Erythroblast (primary cell): ENCODE measurements at regions not wholly inside any gene's neighbourhood (a gene's known extent, or its start where the extent isn't known, plus 50 kb on each side); places are given as distances from the start of the nearest gene placed in this dataset.

Source experiments
- DNase-seq, 2 experiments: peaks; one replicate each; lab custom pipeline; 2025; lab: John Stamatoyannopoulos, UW
- GATA1 ChIP-seq: IDR thresholded peaks from 2 replicates; pipeline ENCODE4 v1.6.1; 2011; ENCODE audit warnings: low read depth, mild to moderate bottlenecking, control low read depth, low read length, moderate library complexity
- POLR2A ChIP-seq: IDR thresholded peaks from 2 replicates; pipeline ENCODE4 v1.6.1; 2011; ENCODE audit warnings: mild to moderate bottlenecking, low read length

DNA sequence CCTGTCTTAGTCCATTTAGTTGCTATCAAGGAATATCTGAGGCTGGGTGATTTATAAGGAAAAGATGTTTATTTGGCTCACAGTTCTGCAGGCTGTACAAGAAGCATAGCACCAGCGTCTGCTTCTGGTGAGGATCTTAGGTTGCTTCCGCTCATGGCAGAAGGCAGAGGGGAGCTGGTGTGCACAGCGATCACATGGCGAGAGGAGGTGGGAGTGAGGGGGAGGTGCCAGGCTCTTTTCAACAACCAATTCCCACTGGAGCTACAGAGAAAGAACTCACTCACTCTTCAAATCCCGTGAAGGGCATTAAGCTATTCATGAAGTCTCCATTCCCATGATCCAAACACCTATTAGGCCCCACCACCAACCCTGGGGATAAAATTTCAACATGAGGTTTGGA lies 371.6 kb downstream of the SH2D4B start:
- no peak for DNase-seq
- no peak for TF ChIP-seq POLR2A

DNA sequence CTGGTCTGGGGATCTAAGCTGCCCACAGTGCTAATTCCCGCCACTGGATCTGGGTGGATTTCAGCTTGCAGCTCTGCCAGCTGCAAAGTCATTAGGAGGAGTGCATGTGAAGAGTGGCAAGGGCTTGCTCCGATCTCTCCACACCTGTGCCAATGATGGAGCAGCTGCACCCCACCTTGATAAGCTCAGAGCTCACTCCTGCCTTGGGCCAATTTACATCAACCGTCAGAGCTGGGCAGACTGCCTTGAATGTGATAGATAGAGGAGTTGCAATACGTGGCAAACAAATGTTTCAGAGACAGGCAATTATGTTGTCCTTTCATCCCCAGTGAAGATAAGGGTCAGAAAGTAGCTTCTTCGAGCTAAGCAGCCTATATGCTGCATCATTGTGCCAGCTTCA lies 379.9 kb downstream of the SH2D4B start:
- no peak for DNase-seq
- TF ChIP-seq POLR2A = no peak
- TF ChIP-seq GATA1 = no peak

DNA sequence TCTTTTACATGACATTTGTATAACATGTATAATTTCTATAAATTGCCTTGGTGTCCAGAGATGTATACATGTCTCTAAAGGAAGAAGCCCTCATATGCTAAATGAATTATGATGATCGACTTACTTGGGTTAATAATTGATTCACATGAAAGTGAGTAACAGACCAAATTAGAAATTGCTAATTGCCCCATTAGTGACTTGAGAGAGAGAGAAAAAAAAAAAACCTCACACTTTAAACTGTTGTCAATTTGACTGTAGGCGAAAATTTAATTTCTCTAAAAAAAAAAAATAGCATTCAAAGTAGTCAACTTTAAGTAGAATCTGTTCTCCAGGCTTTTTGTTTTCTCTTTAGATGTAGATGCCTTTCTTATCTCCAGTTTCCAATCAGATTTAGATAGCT lies 383.3 kb downstream of the SH2D4B start:
- no peak for DNase-seq
- no peak for TF ChIP-seq GATA1
- TF ChIP-seq POLR2A = no peak

DNA sequence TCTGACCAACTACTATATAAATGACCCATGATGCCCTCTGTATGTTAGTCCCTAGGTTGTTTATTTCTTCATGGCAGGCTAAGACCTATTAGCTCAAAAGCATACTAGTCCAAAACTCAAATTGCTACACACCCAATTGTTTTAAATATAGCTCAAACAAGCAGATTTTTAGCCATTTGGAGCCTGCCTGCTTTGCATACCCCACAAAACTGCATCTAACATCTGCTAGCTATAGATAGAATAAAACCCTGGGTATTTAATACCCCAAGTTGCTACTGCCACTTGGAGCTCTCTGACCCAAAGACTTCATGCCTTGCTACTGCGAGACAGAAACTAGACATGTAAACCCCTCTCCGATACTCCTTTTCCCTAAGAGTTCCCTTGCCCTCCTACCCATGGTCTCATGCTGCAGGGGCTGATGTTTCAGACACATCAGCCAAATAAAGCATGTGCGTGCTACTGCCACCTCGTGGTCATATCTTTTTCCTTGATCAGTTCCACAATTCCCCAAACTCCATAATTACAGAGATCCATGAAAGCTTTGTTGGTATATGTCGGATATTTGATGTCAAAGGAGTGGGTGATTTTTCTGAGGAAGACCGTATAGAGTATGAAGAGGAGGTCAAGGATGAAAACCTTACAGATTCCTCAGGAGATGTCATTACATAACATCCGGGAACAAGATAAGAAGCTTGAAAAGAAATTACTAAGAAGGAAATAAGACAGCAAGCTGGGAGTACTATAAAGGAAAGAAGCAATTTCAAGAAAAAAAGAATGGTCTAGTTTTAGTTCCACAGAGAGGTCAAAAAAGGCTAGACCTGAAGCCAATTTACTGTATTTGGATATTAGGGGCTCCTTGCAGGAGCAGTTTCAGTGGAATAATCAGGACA lies 386.6 kb downstream of the SH2D4B start:
- TF ChIP-seq GATA1 (no peak), POLR2A (no peak)
- DNase-seq = peak; percentile 15 to 49

DNA sequence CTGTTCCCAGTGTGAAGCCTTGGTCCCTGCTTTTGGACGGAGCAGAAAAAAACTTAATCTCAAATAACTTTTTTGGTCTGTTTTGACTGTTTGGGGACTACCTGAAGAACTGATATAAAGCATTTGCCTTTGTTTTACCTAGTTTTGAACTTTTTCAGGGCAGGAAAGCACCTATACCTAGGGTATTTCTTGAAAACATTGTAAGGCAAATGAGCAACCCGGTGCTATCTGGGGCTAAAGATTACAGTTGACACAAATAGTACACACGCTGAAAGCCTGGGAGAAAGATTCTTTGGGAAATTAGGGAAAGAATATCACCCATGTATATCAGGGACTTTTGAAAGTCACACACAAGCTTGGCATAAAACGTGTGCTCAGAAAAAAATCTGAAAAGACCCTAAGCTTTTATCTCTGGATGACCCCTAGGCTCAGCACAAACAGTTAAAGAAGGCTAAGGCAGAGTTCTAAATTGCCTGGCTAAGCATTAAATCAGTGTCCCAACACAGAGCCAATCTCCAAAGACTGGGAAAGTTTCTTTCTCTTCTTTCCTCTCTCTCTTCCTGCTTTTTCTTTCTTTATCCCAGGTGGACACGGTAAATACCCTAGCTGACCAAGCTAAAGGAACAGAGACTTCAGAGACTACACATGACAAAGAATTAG lies 389.8 kb downstream of the SH2D4B start:
- TF ChIP-seq GATA1 (no peak), POLR2A (no peak)

DNA sequence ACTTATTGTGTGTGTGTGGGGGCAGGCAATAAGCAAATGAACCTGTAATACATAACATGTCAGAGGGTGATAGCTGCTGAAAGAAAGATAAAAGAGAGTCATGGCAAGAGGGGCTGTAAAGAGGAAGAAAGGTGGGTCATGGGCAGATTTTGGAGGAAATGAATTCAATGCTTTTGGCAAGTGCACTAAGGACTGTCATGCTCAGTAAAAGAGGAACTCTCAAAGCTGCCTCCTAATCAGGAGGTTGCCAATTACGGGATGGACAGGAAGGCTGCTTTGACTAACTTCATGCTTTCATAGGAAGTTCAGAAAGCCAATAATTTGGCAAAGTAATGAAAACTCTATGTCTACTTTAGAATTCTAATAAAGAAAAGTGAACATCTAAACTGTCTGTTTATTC lies 401.2 kb downstream of the SH2D4B start:
- no peak for DNase-seq
- TF ChIP-seq POLR2A (no peak), GATA1 (no peak)

More for the DNA sequence above, 389.8 kb downstream of the SH2D4B start:
- DNase-seq = no peak

DNA sequence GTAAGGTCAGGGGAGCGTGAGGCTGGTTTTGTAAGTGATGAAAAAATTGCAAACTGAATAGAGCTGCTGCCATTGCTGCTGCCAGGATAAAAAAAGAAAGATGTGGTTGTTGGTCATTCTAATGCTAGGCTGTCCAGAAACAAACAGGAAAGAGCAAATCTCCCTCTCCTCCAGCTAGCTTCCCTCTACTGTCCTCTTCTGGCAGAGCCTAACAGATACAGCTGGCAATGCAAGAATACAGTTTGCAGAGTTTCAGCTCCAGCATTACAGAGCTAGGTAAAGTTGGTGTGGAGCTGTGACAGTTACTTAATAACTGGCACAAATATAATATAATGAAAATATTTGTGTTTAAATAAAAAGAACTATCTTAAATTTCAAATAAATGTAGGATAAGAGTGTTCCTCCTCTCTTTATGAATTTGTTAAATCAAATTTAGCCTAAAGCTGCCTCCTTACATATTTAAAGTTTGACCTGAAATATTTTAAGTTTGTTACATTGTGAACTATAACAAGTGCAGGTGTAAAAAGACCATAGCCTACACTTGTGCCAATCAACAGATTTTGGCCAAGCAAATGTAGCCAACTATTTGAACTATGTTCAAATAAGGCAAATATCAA lies 407.7 kb downstream of the SH2D4B start:
- no peak for DNase-seq
- no peak for TF ChIP-seq GATA1
- TF ChIP-seq POLR2A = no peak

DNA sequence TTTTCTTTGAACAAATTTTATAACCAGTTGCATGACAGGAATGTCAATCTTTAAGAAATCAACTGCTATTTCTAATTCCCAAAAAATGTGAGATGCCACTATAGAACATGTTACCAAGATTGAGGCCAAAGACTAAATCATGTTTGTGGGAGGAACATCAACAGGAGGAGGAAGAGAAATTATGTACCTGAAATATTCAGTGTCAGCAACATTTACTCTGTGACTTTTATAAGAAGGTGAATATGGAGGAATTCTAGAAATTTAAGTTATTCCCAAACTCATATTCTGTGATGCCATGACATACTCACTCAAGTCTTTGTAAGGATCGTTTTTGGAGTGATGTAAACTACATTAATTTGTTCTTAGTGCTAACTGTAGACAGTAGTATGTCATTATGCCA lies 408.4 kb downstream of the SH2D4B start:
- DNase-seq = no peak
- no peak for TF ChIP-seq GATA1
- no peak for TF ChIP-seq POLR2A

DNA sequence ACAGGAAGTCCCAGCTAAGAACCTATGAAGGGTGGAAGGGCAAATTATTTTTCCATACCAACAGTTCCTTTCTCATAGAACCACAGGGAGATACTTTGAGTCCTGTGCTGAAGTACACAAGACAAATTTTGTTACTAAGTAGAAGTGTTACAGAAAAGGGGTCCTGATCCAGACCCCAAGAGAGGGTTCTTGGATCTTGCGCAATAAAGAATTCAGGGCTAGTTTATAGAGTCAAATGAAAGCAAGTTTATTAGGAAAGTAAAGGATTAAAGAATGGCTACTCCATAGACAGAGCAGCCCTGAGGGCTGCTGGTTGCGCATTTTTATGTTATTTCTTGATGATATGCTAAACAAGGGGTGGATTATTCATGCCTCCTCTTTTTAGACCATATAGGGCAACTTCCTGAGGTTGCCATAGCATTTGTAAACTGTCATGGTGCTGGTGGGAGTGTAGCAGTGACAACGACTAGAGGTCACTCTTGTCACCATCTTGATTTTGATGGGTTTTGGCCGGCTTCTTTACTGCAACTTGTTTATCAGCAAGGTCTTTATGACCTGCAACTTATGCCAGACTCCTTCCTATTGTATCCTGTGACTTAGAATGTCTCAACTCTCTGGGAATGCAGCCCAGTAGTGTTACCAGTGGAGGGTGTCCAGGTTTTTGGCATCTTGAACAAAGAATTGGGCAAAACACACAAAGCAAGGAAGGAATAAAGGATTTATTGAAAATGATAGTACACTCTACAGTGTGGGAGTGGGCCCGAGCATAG lies 409.4 kb downstream of the SH2D4B start:
- no peak for DNase-seq
- no peak for TF ChIP-seq GATA1
- no peak for TF ChIP-seq POLR2A

DNA sequence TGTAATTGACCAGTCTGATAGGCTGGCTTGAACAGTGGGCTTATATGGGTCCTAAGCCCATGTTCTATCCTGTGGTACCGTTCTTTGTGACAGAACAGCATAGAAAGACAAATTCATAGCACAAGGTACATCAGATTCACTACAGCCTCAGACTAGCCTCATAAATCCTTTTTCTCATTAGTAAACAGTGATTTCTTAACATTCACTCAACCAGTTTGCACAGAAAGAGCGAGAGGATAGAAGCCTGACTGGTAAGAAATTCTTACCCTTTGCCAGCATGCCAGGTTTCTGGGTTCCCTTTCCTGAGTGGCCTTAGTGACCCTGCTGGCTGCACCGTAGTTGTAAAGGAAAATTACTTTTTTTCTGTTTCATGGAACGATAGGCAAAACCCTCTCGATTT lies 412.1 kb downstream of the SH2D4B start:
- DNase-seq = no peak
- TF ChIP-seq POLR2A = no peak
- no peak for TF ChIP-seq GATA1

DNA sequence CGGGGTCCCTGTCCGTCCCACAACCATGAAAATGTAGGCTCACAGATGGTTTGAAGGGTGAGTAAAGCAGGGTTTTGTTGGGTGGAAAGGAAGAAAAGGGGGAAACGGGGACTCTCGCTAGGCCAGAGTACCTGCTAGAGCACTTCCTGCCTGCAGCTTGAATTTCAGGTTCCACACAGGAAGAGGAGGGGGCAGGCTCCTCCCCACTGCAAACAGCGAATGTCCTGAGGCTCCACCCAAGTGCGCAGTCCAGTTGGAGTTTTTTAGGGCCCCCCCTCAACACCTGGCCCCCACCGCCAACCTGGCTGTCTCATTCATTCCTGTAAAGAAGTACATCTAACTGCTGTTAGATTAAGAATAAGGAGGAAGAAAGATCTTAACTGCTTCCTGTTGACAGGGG lies 414.7 kb downstream of the SH2D4B start:
- no peak for DNase-seq
- TF ChIP-seq POLR2A = no peak
- no peak for TF ChIP-seq GATA1

DNA sequence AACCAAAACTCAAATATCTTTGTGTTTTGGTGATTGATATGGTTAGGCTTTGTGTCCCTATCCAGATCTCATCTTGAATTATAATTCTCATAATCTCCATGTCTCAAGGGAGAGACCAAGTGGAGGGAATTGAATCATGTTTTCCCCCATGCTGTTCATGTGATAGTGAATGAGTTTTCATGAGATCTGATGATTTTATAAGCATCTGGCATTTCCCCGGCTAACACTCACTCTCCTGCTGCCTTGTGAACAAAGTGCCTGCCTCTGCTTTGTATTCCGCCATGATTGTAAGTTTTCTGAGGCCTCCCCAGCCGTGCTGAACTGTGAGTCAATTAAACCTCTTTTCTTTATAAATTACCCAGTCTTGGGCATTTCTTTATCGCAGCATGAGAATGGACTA lies 419.5 kb downstream of the SH2D4B start:
- DNase-seq = no peak
- TF ChIP-seq GATA1 = no peak
- TF ChIP-seq POLR2A = no peak

DNA sequence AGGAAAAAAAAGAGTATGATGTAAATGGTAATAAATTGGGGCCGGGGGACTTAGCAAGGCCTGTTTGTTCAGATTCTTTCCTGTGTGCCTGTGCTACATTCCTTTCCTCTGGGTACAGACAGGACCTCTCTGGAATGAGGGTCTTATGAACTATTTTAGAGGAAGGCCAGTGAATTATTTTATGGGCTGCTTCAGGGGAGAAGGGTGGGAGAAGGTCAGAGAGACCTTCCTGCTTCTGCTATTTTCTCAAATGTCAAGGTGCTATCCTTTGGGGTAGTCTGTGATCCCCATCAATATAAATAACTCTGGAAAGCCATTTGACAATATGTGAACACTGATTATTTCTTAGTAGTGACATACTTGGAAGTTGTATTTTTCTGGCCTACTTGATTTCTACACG lies 426.5 kb downstream of the SH2D4B start:
- no peak for DNase-seq
- TF ChIP-seq POLR2A (no peak), GATA1 (no peak)

DNA sequence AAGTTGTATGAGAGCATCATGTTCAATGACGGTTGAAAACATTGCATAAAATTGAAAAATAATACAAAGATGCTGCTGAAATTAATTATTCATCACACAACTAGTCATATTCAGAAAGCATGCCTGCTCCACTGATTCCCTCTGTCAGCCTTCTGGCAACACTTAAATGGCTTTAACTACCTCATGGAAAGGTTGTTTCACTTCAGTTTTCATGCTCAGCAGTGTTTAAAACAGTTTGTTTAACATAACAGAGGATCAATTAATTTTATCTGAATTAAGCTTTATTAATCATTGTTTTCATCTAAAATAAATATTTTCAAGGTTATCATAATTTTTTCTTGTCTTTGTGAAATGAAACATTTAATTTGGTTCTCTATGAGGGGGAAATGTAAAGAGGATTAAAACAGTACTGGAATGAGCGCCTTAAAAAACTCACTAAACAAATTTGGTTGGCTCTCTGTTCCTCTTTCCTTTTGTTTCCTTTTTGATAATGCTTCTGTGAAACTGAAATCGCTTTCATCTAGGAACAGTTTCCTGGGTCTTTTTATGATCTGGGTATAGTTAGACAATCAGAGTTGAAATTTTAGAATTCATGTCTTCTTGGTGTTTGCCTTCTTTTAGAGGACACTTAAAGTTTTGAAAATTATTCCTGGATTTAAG lies 427.4 kb downstream of the SH2D4B start:
- TF ChIP-seq POLR2A (no peak), GATA1 (no peak)
- DNase-seq = no peak
